IgD-negative memory B cell (primary cell): ENCODE measurements at regions not wholly inside any gene's neighbourhood (a gene's known extent, or its start where the extent isn't known, plus 50 kb on each side); places are given as distances from the start of the nearest gene placed in this dataset.
"Not testable (repeated sequence)": the region's sequence is repeated elsewhere in the genome, so short reads cannot be mapped to it uniquely, and the experiment has no call there.

Experiments
- H3K27ac Mint-ChIP-seq, 3 donors: one replicate each; pipeline ENCODE4 v1.8.0; 2020 to 2022; ENCODE audit warnings: mild to moderate bottlenecking in 3 of 3, mixed read lengths in 3 of 3, moderate library complexity in 1 of 3
- H3K27me3 Mint-ChIP-seq: one replicate; pipeline ENCODE4 v1.8.0; 2021; ENCODE audit warnings: mixed read lengths
- H3K36me3 Mint-ChIP-seq: one replicate; pipeline ENCODE4 v1.8.0; 2020; ENCODE audit warnings: mild to moderate bottlenecking, mixed read lengths
- H3K4me1 Mint-ChIP-seq, 3 donors: one replicate each; pipeline ENCODE4 v1.8.0; 2020 to 2022; ENCODE audit warnings: mixed read lengths in 3 of 3, mild to moderate bottlenecking in 1 of 3
- H3K4me3 Mint-ChIP-seq, 4 donors: one replicate each; pipeline ENCODE4 v1.8.0; 2020 to 2022; ENCODE audit warnings: mild to moderate bottlenecking in 4 of 4, mixed read lengths in 4 of 4, moderate library complexity in 3 of 4
- H3K9me3 Mint-ChIP-seq, 3 donors: one replicate each; pipeline ENCODE4 v1.8.0; 2020 to 2021; ENCODE audit warnings: mixed read lengths in 3 of 3, mild to moderate bottlenecking in 1 of 3

DNA sequence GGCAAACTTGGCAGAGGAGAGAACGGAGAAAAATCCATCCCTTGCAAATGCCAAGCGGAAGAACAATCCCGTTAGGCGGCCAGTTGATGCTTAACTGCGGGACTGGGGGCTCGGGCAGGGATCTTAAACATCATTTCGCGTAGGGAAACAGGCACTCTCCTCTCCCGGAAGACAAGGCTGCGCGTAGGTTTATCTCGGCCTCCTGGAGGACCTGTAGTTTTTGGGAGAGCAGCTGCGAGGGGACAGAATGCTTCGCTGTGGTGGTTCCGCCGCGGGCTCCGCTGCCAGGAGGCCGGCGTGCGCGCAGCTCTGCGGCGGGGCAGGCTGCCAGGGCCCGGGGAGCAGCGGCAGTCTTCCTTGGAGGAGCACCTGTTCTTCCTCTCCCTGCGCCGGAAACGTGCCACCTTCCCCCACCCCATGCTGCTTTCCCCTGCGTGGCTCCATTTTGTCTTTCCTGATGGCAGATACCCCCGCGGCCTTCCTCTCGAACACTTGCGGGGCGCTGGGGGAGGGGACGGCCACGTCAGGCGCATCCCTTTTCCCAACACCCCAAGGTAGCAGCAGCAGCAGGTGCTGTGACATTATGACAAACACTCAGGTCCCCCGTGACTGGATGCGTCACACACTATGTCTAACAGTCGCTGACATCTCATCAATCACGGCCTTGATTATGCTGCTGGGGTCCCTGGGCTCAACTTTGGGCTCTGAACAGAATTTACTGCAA, 230.7 kb upstream of the BTBD3 start:
- H3K9me3 Mint-ChIP-seq: peaks cover 0 to 13% (median 12%) of the 10 kb centered on the region in 3 donors
- H3K4me1 Mint-ChIP-seq: no peaks in the 10 kb centered on the region
- no peaks in the 10 kb centered on the region for H3K36me3 Mint-ChIP-seq
- no peak overlapping the region for H3K27ac Mint-ChIP-seq
- H3K27me3 Mint-ChIP-seq: no peaks in the 10 kb centered on the region
- no peak overlapping the region for H3K4me3 Mint-ChIP-seq

DNA sequence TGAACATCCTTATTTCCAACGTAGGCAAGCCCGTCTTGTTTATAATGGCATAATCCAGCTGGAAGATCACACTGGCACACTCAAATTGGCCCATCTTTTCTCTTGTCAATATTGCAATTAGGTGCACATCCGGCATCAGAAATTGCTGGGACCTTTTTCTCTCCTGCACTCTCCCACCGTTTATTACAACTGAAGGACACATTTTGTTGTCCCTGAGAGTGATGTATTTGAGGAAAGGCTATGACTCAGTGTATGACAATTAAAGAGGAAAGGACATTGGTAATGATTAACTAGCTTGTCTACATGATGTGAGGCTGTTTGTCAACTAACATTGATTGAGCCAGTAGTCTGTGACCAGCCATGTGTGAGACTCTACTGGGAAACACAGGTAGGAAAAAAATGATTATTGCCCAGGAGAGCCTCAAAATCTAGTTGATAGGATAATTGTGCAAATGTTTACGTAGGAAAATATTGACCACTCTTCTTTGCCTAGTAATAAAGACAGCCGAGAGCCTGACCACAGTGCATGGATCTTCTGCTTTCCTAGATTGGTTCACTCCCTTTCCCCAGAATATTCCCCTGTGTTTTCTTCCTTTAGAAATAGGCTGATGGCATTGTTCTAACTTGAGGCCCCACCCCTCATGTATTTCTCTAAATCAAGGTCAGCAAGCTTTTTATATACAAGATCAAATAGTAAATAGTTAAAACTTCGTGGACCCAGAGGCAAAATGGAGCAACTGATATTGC, 230.0 kb upstream of the BTBD3 start:
- no peak overlapping the region for H3K27ac Mint-ChIP-seq
- H3K4me1 Mint-ChIP-seq: no peaks in the 10 kb centered on the region
- no peak overlapping the region for H3K4me3 Mint-ChIP-seq
- H3K9me3 Mint-ChIP-seq: peaks cover under 1 to 13% (median 13%) of the 10 kb centered on the region in 3 donors
- H3K27me3 Mint-ChIP-seq: no peaks in the 10 kb centered on the region
- no peaks in the 10 kb centered on the region for H3K36me3 Mint-ChIP-seq

DNA sequence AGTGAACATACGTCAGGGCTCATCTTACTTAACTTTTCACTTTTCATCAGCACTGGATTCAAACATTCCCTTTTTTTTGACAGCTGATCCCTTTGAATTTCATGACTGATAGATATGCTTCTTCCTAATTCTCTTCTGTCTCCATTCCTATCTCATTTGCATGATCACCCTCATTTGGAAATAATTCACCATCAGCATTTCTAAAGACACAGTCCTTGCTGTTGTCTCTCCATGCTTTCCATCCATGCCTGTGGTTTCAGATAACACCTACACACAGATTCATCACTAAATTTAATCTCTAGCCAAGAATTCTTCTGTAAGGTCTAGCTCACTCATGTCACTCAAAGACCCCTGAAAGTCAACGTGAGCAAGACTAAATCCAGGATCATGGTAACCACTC, 228.4 kb upstream of the BTBD3 start:
- Mint-ChIP-seq H3K27ac (no peak overlapping the region), H3K27me3 (no peaks in the 10 kb centered on the region), H3K4me3 (no peak overlapping the region), H3K36me3 (no peaks in the 10 kb centered on the region), H3K4me1 (no peaks in the 10 kb centered on the region), H3K9me3 (peaks cover 3 to 16% (median 13%) of the 10 kb centered on the region in 3 donors)

GRCh38 chr20:11691766-11692165, 225.9 kb upstream of the BTBD3 start:
- no peak overlapping the region for H3K4me3 Mint-ChIP-seq
- no peaks in the 10 kb centered on the region for H3K27me3 Mint-ChIP-seq
- H3K36me3 Mint-ChIP-seq: no peaks in the 10 kb centered on the region
- H3K4me1 Mint-ChIP-seq: no peaks in the 10 kb centered on the region
- peaks cover 3 to 16% (median 11%) of the 10 kb centered on the region in 3 donors for H3K9me3 Mint-ChIP-seq
- no peak overlapping the region for H3K27ac Mint-ChIP-seq

DNA sequence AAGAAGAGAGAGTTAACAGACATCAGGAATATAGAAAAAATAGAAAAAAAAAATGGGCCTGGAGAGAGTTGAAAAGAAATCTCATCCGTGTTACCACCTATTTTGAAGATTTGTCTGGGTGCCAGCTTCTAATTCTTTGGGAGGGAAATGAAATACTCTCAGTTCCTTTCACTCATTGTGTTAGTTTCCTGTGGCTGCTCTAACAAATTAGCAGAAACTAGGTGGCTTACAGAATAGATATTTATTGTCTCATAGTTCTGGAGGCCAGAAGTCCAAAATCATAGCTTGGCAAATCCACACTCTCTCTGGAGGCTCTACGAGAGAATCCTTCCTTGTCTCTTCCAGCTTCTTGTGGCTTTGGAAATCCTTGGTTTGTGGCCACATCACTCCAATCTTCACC, 225.1 kb upstream of the BTBD3 start:
- Mint-ChIP-seq H3K27ac (no peak overlapping the region), H3K27me3 (no peaks in the 10 kb centered on the region), H3K9me3 (peaks cover 4 to 16% (median 11%) of the 10 kb centered on the region in 3 donors), H3K4me1 (no peaks in the 10 kb centered on the region), H3K4me3 (no peak overlapping the region), H3K36me3 (no peaks in the 10 kb centered on the region)

- no peak overlapping the region for H3K4me3 Mint-ChIP-seq
- H3K36me3 Mint-ChIP-seq: no peaks in the 10 kb centered on the region
- peaks cover 4 to 15% (median 5%) of the 10 kb centered on the region in 3 donors for H3K9me3 Mint-ChIP-seq
- H3K27me3 Mint-ChIP-seq: no peaks in the 10 kb centered on the region
- no peaks in the 10 kb centered on the region for H3K4me1 Mint-ChIP-seq
- H3K27ac Mint-ChIP-seq: no peak overlapping the region
Observed at GRCh38 chr20:11694467-11694866, 223.2 kb upstream of the BTBD3 start.

- Mint-ChIP-seq H3K4me1 (no peaks in the 10 kb centered on the region), H3K36me3 (no peaks in the 10 kb centered on the region), H3K27ac (no peak overlapping the region), H3K4me3 (no peak overlapping the region), H3K27me3 (no peaks in the 10 kb centered on the region), H3K9me3 (peaks cover 0 to 11% (median 4%) of the 10 kb centered on the region in 3 donors)
Observed at GRCh38 chr20:11697055-11697454, 220.6 kb upstream of the BTBD3 start.

- Mint-ChIP-seq H3K4me3 (no peak overlapping the region), H3K4me1 (no peaks in the 10 kb centered on the region), H3K27ac (no peak overlapping the region), H3K27me3 (no peaks in the 10 kb centered on the region), H3K9me3 (peaks cover 0 to 11% (median 4%) of the 10 kb centered on the region in 3 donors), H3K36me3 (no peaks in the 10 kb centered on the region)
Observed at GRCh38 chr20:11697646-11698045, 220.0 kb upstream of the BTBD3 start.

DNA sequence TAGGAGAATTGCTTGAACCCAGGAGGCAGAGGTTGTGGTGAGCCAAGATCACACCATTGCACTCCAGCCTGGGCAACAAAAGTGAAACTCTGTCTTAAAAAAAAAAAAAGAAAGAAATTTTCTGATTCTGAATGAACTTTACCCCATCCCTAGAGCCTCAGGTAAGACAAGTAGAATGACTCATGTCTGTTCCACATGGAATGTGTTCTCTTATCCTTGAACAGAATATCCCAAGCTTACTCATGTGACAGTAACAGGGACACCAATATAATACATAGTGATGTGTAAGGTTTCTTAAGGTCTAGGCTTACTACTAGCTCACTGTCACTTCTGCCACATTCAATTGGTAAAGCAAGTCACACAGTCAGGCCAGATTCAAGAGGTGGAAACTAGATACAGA, 219.6 kb upstream of the BTBD3 start:
- Mint-ChIP-seq H3K36me3 (no peaks in the 10 kb centered on the region), H3K27me3 (no peaks in the 10 kb centered on the region), H3K9me3 (peaks cover 0 to 7% (median 1%) of the 10 kb centered on the region in 3 donors), H3K4me1 (no peaks in the 10 kb centered on the region), H3K27ac (no peak overlapping the region), H3K4me3 (no peak overlapping the region)

DNA sequence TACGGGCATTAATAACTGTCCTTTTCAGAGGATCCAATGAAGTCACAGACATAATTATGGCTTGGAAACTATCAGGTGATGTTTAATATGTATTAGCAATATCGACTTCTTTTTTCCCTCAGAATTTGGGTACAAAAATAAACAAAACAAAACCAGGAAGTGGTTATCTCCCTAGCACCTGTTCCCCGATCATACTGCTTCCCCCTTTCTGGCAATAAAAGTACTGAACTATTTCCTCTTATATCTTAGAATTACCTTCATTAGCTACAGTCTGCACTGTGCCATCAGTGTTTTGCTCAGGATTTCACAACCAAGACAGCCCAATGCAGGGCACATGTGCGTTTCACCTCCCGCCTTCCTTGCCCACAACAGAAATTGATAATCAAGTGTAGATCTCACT, 216.9 kb upstream of the BTBD3 start:
- H3K36me3 Mint-ChIP-seq: no peaks in the 10 kb centered on the region
- no peaks in the 10 kb centered on the region for H3K4me1 Mint-ChIP-seq
- no peak overlapping the region for H3K4me3 Mint-ChIP-seq
- no peak overlapping the region for H3K27ac Mint-ChIP-seq
- H3K9me3 Mint-ChIP-seq: peaks cover 0 to 11% (median 6%) of the 10 kb centered on the region in 3 donors
- H3K27me3 Mint-ChIP-seq: no peaks in the 10 kb centered on the region

DNA sequence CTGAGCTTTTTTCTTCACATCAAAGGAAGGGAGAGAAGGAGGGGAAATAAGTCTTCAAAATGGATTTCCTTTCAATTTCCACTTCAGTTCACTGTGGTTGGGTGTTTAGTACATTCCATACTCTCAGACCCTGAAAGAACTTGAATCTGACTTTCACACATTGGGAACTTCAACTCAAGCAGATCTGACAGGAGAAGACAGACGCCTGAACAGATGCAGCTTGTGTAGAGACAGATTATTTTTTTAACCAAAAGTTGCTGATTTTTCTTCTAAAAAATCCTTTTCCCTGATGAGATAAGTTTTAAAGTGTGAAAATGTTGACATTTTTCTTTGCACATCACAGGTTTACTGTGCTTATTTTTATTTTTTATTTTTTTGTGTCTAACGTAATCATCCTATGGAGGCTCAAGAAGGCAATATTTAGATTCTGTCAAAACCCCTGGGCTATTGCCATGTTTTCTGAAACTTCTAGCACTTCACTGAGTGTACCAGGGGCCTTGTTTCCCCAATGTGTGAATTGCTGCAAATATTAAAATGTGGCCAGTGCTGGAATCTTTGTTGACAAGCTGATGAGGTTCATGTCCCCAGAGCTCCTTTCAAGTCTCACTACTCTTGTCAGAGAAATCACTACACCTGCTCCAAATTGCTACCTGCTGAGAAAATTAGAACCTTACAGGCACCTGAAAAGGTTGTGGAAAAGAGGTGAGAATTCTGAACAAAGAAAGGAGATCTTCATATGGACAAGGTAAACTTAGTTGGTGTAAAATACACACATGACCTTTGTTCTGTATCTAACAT, 214.8 kb upstream of the BTBD3 start:
- Mint-ChIP-seq H3K27me3 (no peaks in the 10 kb centered on the region), H3K4me1 (no peaks in the 10 kb centered on the region), H3K36me3 (no peaks in the 10 kb centered on the region), H3K9me3 (peaks cover 0 to 15% (median 10%) of the 10 kb centered on the region in 3 donors), H3K27ac (no peak overlapping the region), H3K4me3 (no peak overlapping the region)

DNA sequence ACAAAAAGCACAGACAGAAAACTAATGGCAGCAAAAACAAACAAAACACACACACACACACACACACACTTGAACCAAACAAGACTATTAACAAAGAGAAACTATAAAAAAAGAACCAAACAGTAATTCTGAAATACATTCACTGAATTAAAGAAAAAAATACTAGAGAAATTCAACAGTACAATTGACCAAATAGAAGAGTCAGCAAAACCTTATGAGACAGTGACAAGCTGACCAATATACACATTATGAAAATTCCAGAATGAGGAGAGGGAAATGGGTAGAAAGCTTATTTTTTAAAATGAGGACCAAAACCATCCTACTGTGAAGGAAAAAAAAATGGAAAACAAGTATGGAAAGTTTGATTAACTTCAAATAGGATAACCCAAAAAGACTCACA, 212.2 kb upstream of the BTBD3 start:
- H3K27me3 Mint-ChIP-seq: no peaks in the 10 kb centered on the region
- H3K4me3 Mint-ChIP-seq: no peak overlapping the region

GRCh38 chr20:11708223-11708622, 209.5 kb upstream of the BTBD3 start:
- not testable (repeated sequence) for H3K36me3 Mint-ChIP-seq, H3K4me1 Mint-ChIP-seq, H3K27ac Mint-ChIP-seq, H3K27me3 Mint-ChIP-seq, H3K4me3 Mint-ChIP-seq
- H3K9me3 Mint-ChIP-seq: peaks cover 2 to 12% (median 12%) of the 10 kb centered on the region in 3 donors

More for the DNA sequence above, 212.2 kb upstream of the BTBD3 start:
- H3K4me1 Mint-ChIP-seq: no peaks in the 10 kb centered on the region
- H3K9me3 Mint-ChIP-seq: peaks cover 2 to 12% (median 12%) of the 10 kb centered on the region in 3 donors
- no peak overlapping the region for H3K27ac Mint-ChIP-seq
- H3K36me3 Mint-ChIP-seq: no peaks in the 10 kb centered on the region

- Mint-ChIP-seq H3K9me3 (peaks cover 4 to 7% (median 7%) of the 10 kb centered on the region in 3 donors), H3K4me1 (no peaks in the 10 kb centered on the region), H3K27me3 (no peaks in the 10 kb centered on the region), H3K27ac (no peak overlapping the region), H3K36me3 (no peaks in the 10 kb centered on the region), H3K4me3 (no peak overlapping the region)
Observed at GRCh38 chr20:11711214-11711613, 206.5 kb upstream of the BTBD3 start.

DNA sequence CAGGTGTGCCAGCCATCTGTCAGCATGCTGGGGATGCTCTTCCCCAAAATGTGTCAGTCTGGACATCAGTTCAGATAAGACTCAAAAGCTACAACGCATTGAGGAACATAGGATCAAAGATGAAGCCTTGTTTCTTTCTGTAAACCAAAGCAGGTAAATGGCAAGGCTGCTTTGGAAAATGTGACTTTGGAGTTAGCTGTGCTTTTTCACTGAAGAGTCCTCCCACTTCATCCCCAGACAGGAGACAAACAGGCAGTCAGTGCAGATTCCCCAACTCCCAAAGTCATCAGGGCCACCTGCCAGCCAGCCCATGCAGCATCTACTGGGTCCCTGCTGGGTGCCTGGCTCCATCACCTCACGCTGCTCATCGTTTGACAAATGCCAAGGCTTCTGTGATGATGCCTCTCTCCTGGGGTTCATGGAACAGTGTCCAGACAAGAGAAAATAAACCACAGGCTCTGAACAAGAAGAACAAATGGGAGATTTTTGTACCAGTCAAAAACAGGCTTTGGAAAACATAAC, 205.0 kb upstream of the BTBD3 start:
- no peaks in the 10 kb centered on the region for H3K4me1 Mint-ChIP-seq
- no peak overlapping the region for H3K4me3 Mint-ChIP-seq
- H3K27me3 Mint-ChIP-seq: no peaks in the 10 kb centered on the region
- peaks cover 3 to 6% (median 6%) of the 10 kb centered on the region in 3 donors for H3K9me3 Mint-ChIP-seq
- H3K27ac Mint-ChIP-seq: no peak overlapping the region
- H3K36me3 Mint-ChIP-seq: no peaks in the 10 kb centered on the region
